WTC11 (cell line): ENCODE measurements at regions not wholly inside any gene's neighbourhood (a gene's known extent, or its start where the extent isn't known, plus 50 kb on each side); places are given as distances from the start of the nearest gene placed in this dataset.
"Not testable (repeated sequence)": the region's sequence is repeated elsewhere in the genome, so short reads cannot be mapped to it uniquely, and the experiment has no call there.

Source experiments
- CTCF ChIP-seq: fragments of 200-600 bp; IDR thresholded peaks from 2 replicates; pipeline ENCODE4 v1.8.0; 2022; ENCODE audit warnings: antibody characterized with exemption
- E2F1 ChIP-seq: sonication (generic); formaldehyde crosslinking; IDR thresholded peaks from 2 replicates; pipeline ENCODE4 v1.8.0; 2022; ENCODE audit warnings: mild to moderate bottlenecking, missing genetic modification reagents
- NFE2L1 ChIP-seq: sonication (generic); formaldehyde crosslinking; IDR thresholded peaks from 2 replicates; pipeline ENCODE4 v1.8.1; 2023; ENCODE audit warnings: missing genetic modification reagents
- NR3C1 ChIP-seq: sonication (generic); formaldehyde crosslinking; conservative IDR thresholded peaks from 2 replicates; pipeline ENCODE4 v1.8.1; 2023; ENCODE audit warnings: low read depth, mild to moderate bottlenecking, missing genetic modification reagents
- TF ChIP-seq, protein P1 (sequence below): fragments of 250-450 bp; sonication (Bioruptor Pico); IDR thresholded peaks from 2 replicates; pipeline ENCODE4 v1.9.0; 2021; ENCODE audit warnings: mild to moderate bottlenecking

DNA sequence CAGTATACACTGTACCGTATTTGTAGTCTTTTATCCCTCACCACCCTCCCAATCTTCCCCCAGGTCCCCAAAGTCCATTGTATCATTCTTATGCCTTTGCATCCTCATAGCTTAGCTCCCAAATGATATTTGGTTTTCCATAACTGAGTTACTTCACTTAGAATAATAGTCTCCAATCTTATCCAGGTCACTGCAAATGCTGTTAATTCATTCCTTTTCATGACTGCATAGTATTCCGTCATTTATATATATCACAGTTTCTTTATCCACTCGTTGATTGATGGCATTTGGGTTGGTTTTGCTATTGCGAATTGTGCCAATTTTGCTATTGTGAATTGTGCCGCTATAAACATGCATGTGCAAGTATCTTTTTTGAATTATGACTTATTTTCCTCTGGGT, 83.6 kb upstream of the MSTN start:
- TF ChIP-seq, protein P1, sequence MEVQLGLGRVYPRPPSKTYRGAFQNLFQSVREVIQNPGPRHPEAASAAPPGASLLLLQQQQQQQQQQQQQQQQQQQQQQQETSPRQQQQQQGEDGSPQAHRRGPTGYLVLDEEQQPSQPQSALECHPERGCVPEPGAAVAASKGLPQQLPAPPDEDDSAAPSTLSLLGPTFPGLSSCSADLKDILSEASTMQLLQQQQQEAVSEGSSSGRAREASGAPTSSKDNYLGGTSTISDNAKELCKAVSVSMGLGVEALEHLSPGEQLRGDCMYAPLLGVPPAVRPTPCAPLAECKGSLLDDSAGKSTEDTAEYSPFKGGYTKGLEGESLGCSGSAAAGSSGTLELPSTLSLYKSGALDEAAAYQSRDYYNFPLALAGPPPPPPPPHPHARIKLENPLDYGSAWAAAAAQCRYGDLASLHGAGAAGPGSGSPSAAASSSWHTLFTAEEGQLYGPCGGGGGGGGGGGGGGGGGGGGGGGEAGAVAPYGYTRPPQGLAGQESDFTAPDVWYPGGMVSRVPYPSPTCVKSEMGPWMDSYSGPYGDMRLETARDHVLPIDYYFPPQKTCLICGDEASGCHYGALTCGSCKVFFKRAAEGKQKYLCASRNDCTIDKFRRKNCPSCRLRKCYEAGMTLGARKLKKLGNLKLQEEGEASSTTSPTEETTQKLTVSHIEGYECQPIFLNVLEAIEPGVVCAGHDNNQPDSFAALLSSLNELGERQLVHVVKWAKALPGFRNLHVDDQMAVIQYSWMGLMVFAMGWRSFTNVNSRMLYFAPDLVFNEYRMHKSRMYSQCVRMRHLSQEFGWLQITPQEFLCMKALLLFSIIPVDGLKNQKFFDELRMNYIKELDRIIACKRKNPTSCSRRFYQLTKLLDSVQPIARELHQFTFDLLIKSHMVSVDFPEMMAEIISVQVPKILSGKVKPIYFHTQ (CRISPR knock-in tag): not testable (repeated sequence)
- TF ChIP-seq E2F1 (CRISPR knock-in tag); CTCF; NR3C1 (CRISPR knock-in tag); NFE2L1 (CRISPR knock-in tag): not testable (repeated sequence)
